Bronchial epithelial cell (primary cell): ENCODE measurements at regions not wholly inside any gene's neighbourhood (a gene's known extent, or its start where the extent isn't known, plus 50 kb on each side); places are given as distances from the start of the nearest gene placed in this dataset.
A peak's percentile ranks its signal among the peaks of the same experiment; 100 is the strongest.

Source experiments
- DNase-seq: peaks from one replicate; pipeline ENCODE4 v3.0.0-alpha.2; 2010; ENCODE audit warnings: low read depth
- FAIRE-seq: peaks from 2 replicates; lab custom pipeline; 2011; peaks lifted over from hg19 to GRCh38; lab: Jason Lieb, UNC
- H3K27me3 ChIP-seq: 2 replicates; pipeline ENCODE4 v1.5.1; 2011; ENCODE audit warnings: low read length; ENCODE audit not compliant: control insufficient read depth, insufficient read depth
- H3K36me3 ChIP-seq: 2 replicates; pipeline ENCODE4 v1.5.1; 2011; ENCODE audit warnings: low read length; ENCODE audit not compliant: control insufficient read depth, insufficient read depth
- H3K4me3 ChIP-seq: 2 replicates; pipeline ENCODE4 v1.5.1; 2011; ENCODE audit warnings: mild to moderate bottlenecking, low read depth, low read length, control low read depth
- TF ChIP-seq, protein P1 (sequence below): IDR thresholded peaks from 2 replicates; pipeline ENCODE4 v1.5.1; 2011; ENCODE audit warnings: mild to moderate bottlenecking, moderate library complexity, low read length, control low read depth, inconsistent platforms; ENCODE audit not compliant: insufficient read depth, severe bottlenecking

- FAIRE-seq (no peak), DNase-seq (no peak)
- TF ChIP-seq, protein P1, sequence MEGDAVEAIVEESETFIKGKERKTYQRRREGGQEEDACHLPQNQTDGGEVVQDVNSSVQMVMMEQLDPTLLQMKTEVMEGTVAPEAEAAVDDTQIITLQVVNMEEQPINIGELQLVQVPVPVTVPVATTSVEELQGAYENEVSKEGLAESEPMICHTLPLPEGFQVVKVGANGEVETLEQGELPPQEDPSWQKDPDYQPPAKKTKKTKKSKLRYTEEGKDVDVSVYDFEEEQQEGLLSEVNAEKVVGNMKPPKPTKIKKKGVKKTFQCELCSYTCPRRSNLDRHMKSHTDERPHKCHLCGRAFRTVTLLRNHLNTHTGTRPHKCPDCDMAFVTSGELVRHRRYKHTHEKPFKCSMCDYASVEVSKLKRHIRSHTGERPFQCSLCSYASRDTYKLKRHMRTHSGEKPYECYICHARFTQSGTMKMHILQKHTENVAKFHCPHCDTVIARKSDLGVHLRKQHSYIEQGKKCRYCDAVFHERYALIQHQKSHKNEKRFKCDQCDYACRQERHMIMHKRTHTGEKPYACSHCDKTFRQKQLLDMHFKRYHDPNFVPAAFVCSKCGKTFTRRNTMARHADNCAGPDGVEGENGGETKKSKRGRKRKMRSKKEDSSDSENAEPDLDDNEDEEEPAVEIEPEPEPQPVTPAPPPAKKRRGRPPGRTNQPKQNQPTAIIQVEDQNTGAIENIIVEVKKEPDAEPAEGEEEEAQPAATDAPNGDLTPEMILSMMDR, result no peak
- Histone ChIP-seq H3K4me3 (no peak overlapping the region), H3K27me3 (no peaks in the 10 kb centered on the region), H3K36me3 (no peaks in the 10 kb centered on the region)
Measured at GRCh38 chrX:94414746-94415145, 740.7 kb downstream of the FAM133A start.

- TF ChIP-seq, protein P1, result no peak
- FAIRE-seq, result no peak
Measured at GRCh38 chrX:94418065-94418464, 744.1 kb downstream of the FAM133A start.

GRCh38 chrX:94424456-94424855 is 750.5 kb downstream of the FAM133A start:
- FAIRE-seq (no peak), DNase-seq (no peak)
- TF ChIP-seq, protein P1, result no peak
- no peaks in the 10 kb centered on the region for H3K27me3 ChIP-seq
- no peaks in the 10 kb centered on the region for H3K36me3 ChIP-seq
- no peak overlapping the region for H3K4me3 ChIP-seq

More at GRCh38 chrX:94418065-94418464, 744.1 kb downstream of the FAM133A start:
- Histone ChIP-seq H3K4me3 (no peak overlapping the region), H3K27me3 (no peaks in the 10 kb centered on the region), H3K36me3 (no peaks in the 10 kb centered on the region)
- DNase-seq, result no peak

DNA sequence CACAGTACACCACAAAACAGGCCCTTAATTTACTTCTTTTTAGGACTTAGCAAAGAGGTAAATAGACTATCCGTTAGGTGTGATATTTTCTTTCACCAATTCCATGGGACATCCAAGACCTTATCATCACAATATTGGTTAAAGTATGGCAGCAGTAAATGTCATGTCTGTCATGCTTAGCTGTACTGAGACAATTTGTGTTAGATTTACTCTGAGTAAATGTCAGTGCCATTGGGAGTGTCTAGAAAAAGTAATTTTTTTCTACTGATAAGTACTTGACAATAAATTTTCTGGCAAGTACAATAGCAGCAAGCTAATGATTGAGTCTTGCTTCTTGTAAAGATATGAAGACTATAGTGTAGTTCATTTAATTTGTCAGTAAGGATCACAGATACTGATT is 756.1 kb downstream of the FAM133A start:
- FAIRE-seq, result no peak
- DNase-seq, result no peak
- Histone ChIP-seq H3K27me3 (no peaks in the 10 kb centered on the region), H3K4me3 (no peak overlapping the region), H3K36me3 (no peaks in the 10 kb centered on the region)
- TF ChIP-seq, protein P1, result no peak

DNA sequence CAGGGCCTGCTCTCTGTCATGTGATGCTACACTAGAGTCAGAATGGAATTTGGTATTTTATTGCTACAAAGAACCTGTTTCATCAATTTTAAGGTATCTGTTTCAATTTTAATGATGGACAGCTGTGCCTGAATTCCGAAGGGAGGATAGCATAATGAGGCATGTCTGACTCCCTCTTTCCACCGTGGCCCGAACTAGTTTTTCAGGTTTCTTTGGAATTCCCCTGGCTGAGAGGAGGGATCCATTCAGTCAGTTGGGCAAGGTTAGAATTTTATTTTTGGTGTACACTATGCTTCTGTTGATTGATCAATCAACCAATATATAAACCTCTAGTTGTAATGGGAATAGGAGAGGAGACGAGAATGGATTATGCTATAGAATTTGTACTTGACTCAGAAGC is 761.8 kb downstream of the FAM133A start:
- no peak for FAIRE-seq

GRCh38 chrX:94454159-94454558 is 780.2 kb downstream of the FAM133A start:
- H3K4me3 ChIP-seq, result no peak overlapping the region
- TF ChIP-seq, protein P1, result no peak
- H3K27me3 ChIP-seq, result no peaks in the 10 kb centered on the region
- DNase-seq (no peak), FAIRE-seq (no peak)
- no peaks in the 10 kb centered on the region for H3K36me3 ChIP-seq

More for the DNA sequence above, 761.8 kb downstream of the FAM133A start:
- peak; percentile 47 for DNase-seq
- Histone ChIP-seq H3K4me3 (no peak overlapping the region), H3K36me3 (no peaks in the 10 kb centered on the region), H3K27me3 (no peaks in the 10 kb centered on the region)
- TF ChIP-seq, protein P1, result no peak
